ENCODE measurements at regions not wholly inside any gene's neighbourhood (a gene's known extent, or its start where the extent isn't known, plus 50 kb on each side); places are given as distances from the start of the nearest gene placed in this dataset.

DNA sequence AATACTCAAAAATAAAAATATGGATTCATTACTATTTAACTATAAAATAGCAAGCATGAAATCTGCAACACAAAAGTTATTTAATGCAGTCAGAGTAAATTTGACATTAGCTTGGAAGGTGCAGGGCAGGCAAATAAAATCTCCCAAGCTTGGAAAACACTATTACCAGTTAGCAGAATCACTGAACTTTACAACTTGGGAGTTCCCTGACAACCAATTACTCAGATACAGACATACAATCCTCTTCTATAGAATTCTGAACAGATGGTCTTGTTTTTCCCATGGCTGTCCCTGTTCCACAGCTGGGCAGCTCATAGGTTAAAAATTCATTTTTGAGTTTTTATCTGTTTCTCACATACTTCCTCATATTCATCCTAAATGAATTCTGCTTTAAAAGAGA, 1002.6 kb downstream of the SORCS3 start:
- no peak for TF ChIP-seq CTCF (IDR thresholded peaks at IDR 0.05)
- TF ChIP-seq POLR2A (IDR thresholded peaks at IDR 0.05): no peak
